ENCODE measurements at regions not wholly inside any gene's neighbourhood (a gene's known extent, or its start where the extent isn't known, plus 50 kb on each side); places are given as distances from the start of the nearest gene placed in this dataset.
A peak's percentile ranks its signal among the peaks of the same experiment; 100 is the strongest.

GRCh38 chr6:14704383-14705271, 541.2 kb upstream of the JARID2 start:
- in situ Hi-C loops (cut with MboI; ENCODE audit: low pct_ligation_motif_present in 1 of 4, low pct_unique_long_range_greater_than_20kb in 1 of 4, low sequenced_read_pairs in 3 of 4) (no loop called here), intact Hi-C loops (cut with DNase I; ENCODE audit: low total_unique reads) (no loop called here)
- Histone ChIP-seq H3K4me1 (peaks cover 0 to 15% (median 3%) of the 10 kb centered on the region in 4 donors), H3K9me3 (no peaks in the 10 kb centered on the region), H3K27me3 (no peaks in the 10 kb centered on the region), H3K27ac (no peak overlapping the region), H3K4me3 (no peak overlapping the region), H3K36me3 (no peaks in the 10 kb centered on the region)
- TF ChIP-seq POLR2A (IDR thresholded peaks at IDR 0.05) (no peak), POLR2AphosphoS5 (IDR thresholded peaks at IDR 0.05) (no peak), EP300 (IDR thresholded peaks at IDR 0.05; ENCODE audit: low read depth) (no peak), CTCF (IDR thresholded peaks at IDR 0.05) (no peak)
- 82 to 93% methylated on average over 7 to 10 of the region's 10 CpGs for WGBS, 2 donors (ENCODE audit: low coverage in 1 of 2)
- no peak for DNase-seq

- intact Hi-C loops (cut with DNase I; ENCODE audit: low total_unique reads) (no loop called here), in situ Hi-C loops (cut with MboI; ENCODE audit: low pct_ligation_motif_present in 1 of 4, low pct_unique_long_range_greater_than_20kb in 1 of 4, low sequenced_read_pairs in 3 of 4) (no loop called here)
- H3K9me3 ChIP-seq, result no peaks in the 10 kb centered on the region
- no peaks in the 10 kb centered on the region for H3K27me3 ChIP-seq
- H3K27ac ChIP-seq, result peak overlapping the region in 3 of 4 donors; percentile 28 to 42 (median 41)
- TF ChIP-seq CTCF (IDR thresholded peaks at IDR 0.05) (no peak), POLR2AphosphoS5 (IDR thresholded peaks at IDR 0.05) (no peak), EP300 (IDR thresholded peaks at IDR 0.05; ENCODE audit: low read depth) (no peak), POLR2A (IDR thresholded peaks at IDR 0.05) (no peak)
- DNase-seq, result no peak
- H3K4me3 ChIP-seq, result no peak overlapping the region
- WGBS, 2 donors (ENCODE audit: low coverage in 1 of 2), result 53 to 80% methylated on average over 3 to 4 of the region's 4 CpGs
- no peaks in the 10 kb centered on the region for H3K36me3 ChIP-seq
- peaks cover 0 to 15% (median 3%) of the 10 kb centered on the region in 4 donors for H3K4me1 ChIP-seq
These were observed 540.0 kb upstream of the JARID2 start for GRCh38 chr6:14705841-14706377.

GRCh38 chr6:14706378-14706929, 539.4 kb upstream of the JARID2 start:
- Histone ChIP-seq H3K27ac (peak overlapping the region in 2 of 4 donors; percentile 41 to 42), H3K4me3 (no peak overlapping the region), H3K4me1 (peaks cover 0 to 15% (median 3%) of the 10 kb centered on the region in 4 donors), H3K27me3 (no peaks in the 10 kb centered on the region), H3K9me3 (no peaks in the 10 kb centered on the region), H3K36me3 (no peaks in the 10 kb centered on the region)
- WGBS, 2 donors (ENCODE audit: low coverage in 1 of 2), result 70 to 90% methylated on average over 2 to 12 of the region's 12 CpGs
- intact Hi-C loops (cut with DNase I; ENCODE audit: low total_unique reads) (no loop called here), in situ Hi-C loops (cut with MboI; ENCODE audit: low pct_ligation_motif_present in 1 of 4, low pct_unique_long_range_greater_than_20kb in 1 of 4, low sequenced_read_pairs in 3 of 4) (no loop called here)
- DNase-seq, result peak; percentile 27
- TF ChIP-seq EP300 (IDR thresholded peaks at IDR 0.05; ENCODE audit: low read depth), result peak; percentile 65
- TF ChIP-seq POLR2A (IDR thresholded peaks at IDR 0.05), result no peak
- TF ChIP-seq POLR2AphosphoS5 (IDR thresholded peaks at IDR 0.05), result peak in 2 of 3 donors; percentile 6 to 30
- TF ChIP-seq CTCF (IDR thresholded peaks at IDR 0.05), result no peak

- no peak for DNase-seq
- Histone ChIP-seq H3K27ac (no peak overlapping the region), H3K9me3 (no peaks in the 10 kb centered on the region), H3K4me3 (no peak overlapping the region), H3K4me1 (peaks cover 0 to 15% (median 3%) of the 10 kb centered on the region in 4 donors), H3K27me3 (no peaks in the 10 kb centered on the region), H3K36me3 (no peaks in the 10 kb centered on the region)
- no peak for TF ChIP-seq POLR2A (IDR thresholded peaks at IDR 0.05)
- TF ChIP-seq CTCF (IDR thresholded peaks at IDR 0.05), result no peak
- TF ChIP-seq EP300 (IDR thresholded peaks at IDR 0.05; ENCODE audit: low read depth), result no peak
- no peak for TF ChIP-seq POLR2AphosphoS5 (IDR thresholded peaks at IDR 0.05)
- in situ Hi-C loops (cut with MboI; ENCODE audit: low pct_ligation_motif_present in 1 of 4, low pct_unique_long_range_greater_than_20kb in 1 of 4, low sequenced_read_pairs in 3 of 4), result no loop called here
- intact Hi-C loops (cut with DNase I; ENCODE audit: low total_unique reads), result no loop called here
These were observed 538.6 kb upstream of the JARID2 start for GRCh38 chr6:14707276-14707675.
